ENCODE measurements at regions not wholly inside any gene's neighbourhood (a gene's known extent, or its start where the extent isn't known, plus 50 kb on each side); places are given as distances from the start of the nearest gene placed in this dataset.

GRCh38 chr18:78496079-78496478 is 483.5 kb upstream of the SALL3 start:
- TF ChIP-seq CTCF (IDR thresholded peaks at IDR 0.05): no peak

GRCh38 chr18:78497641-78498040 is 482.0 kb upstream of the SALL3 start:
- TF ChIP-seq CTCF (IDR thresholded peaks at IDR 0.05): no peak

GRCh38 chr18:78499586-78499985 is 480.0 kb upstream of the SALL3 start:
- no peak for TF ChIP-seq CTCF (IDR thresholded peaks at IDR 0.05)

- no peak for TF ChIP-seq CTCF (IDR thresholded peaks at IDR 0.05)
Measured at GRCh38 chr18:78501251-78501650, 478.4 kb upstream of the SALL3 start.

- TF ChIP-seq CTCF (IDR thresholded peaks at IDR 0.05): no peak
Measured at GRCh38 chr18:78503129-78503528, 476.5 kb upstream of the SALL3 start.

- TF ChIP-seq CTCF (IDR thresholded peaks at IDR 0.05): no peak
Measured at GRCh38 chr18:78505851-78506461, 473.7 kb upstream of the SALL3 start.

- no peak for TF ChIP-seq CTCF (IDR thresholded peaks at IDR 0.05)
Measured at GRCh38 chr18:78507217-78507616, 472.4 kb upstream of the SALL3 start.

- no peak for TF ChIP-seq CTCF (IDR thresholded peaks at IDR 0.05)
Measured at GRCh38 chr18:78510091-78510490, 469.5 kb upstream of the SALL3 start.

Measured in LNCAP (cell line).